ENCODE measurements at regions not wholly inside any gene's neighbourhood (a gene's known extent, or its start where the extent isn't known, plus 50 kb on each side); places are given as distances from the start of the nearest gene placed in this dataset.

GRCh38 chr5:124841829-124842712 lies 95.6 kb upstream of the ZNF608 start:
- no peak overlapping the region for H3K4me3 Mint-ChIP-seq

GRCh38 chr5:124842725-124843595 lies 96.5 kb upstream of the ZNF608 start:
- TF ChIP-seq CTCF (IDR thresholded peaks at IDR 0.05; ENCODE audit: unreplicated experiment) = no peak
- Mint-ChIP-seq H3K4me1 (peaks cover 18% of the 10 kb centered on the region), H3K36me3 (no peaks in the 10 kb centered on the region), H3K4me3 (no peak overlapping the region), H3K27me3 (ENCODE audit: low read depth) (no peaks in the 10 kb centered on the region), H3K27ac (no peak overlapping the region), H3K9me3 (no peaks in the 10 kb centered on the region)
- DNase-seq (ENCODE audit: low spot score in 2 of 2, unreplicated experiment in 2 of 2) = no peak

More at GRCh38 chr5:124841829-124842712, 95.6 kb upstream of the ZNF608 start:
- H3K4me1 Mint-ChIP-seq = peaks cover 18% of the 10 kb centered on the region
- no peaks in the 10 kb centered on the region for H3K36me3 Mint-ChIP-seq
- H3K27ac Mint-ChIP-seq = no peak overlapping the region
- no peaks in the 10 kb centered on the region for H3K9me3 Mint-ChIP-seq
- TF ChIP-seq CTCF (IDR thresholded peaks at IDR 0.05; ENCODE audit: unreplicated experiment) = no peak
- no peaks in the 10 kb centered on the region for H3K27me3 Mint-ChIP-seq (ENCODE audit: low read depth)
- DNase-seq (ENCODE audit: low spot score in 2 of 2, unreplicated experiment in 2 of 2) = no peak

GRCh38 chr5:124843596-124843899 lies 97.1 kb upstream of the ZNF608 start:
- Mint-ChIP-seq H3K27ac (no peak overlapping the region), H3K4me1 (peaks cover 15% of the 10 kb centered on the region), H3K27me3 (ENCODE audit: low read depth) (no peaks in the 10 kb centered on the region), H3K4me3 (no peak overlapping the region), H3K36me3 (no peaks in the 10 kb centered on the region), H3K9me3 (no peaks in the 10 kb centered on the region)
- TF ChIP-seq CTCF (IDR thresholded peaks at IDR 0.05; ENCODE audit: unreplicated experiment) = no peak
- no peak for DNase-seq (ENCODE audit: low spot score in 2 of 2, unreplicated experiment in 2 of 2)

GRCh38 chr5:124844371-124844920 lies 98.0 kb upstream of the ZNF608 start:
- Mint-ChIP-seq H3K36me3 (no peaks in the 10 kb centered on the region), H3K4me1 (peaks cover 9% of the 10 kb centered on the region), H3K27ac (no peak overlapping the region), H3K9me3 (no peaks in the 10 kb centered on the region), H3K4me3 (no peak overlapping the region), H3K27me3 (ENCODE audit: low read depth) (peaks cover 3% of the 10 kb centered on the region)
- TF ChIP-seq CTCF (IDR thresholded peaks at IDR 0.05; ENCODE audit: unreplicated experiment) = no peak
- no peak for DNase-seq (ENCODE audit: low spot score in 2 of 2, unreplicated experiment in 2 of 2)

- TF ChIP-seq CTCF (IDR thresholded peaks at IDR 0.05; ENCODE audit: unreplicated experiment) = no peak
- Mint-ChIP-seq H3K9me3 (peaks cover 4% of the 10 kb centered on the region), H3K36me3 (no peaks in the 10 kb centered on the region), H3K27ac (no peak overlapping the region), H3K27me3 (ENCODE audit: low read depth) (peaks cover 3% of the 10 kb centered on the region), H3K4me3 (no peak overlapping the region), H3K4me1 (no peaks in the 10 kb centered on the region)
- no peak for DNase-seq (ENCODE audit: low spot score in 2 of 2, unreplicated experiment in 2 of 2)
These were observed 101.5 kb upstream of the ZNF608 start for GRCh38 chr5:124847907-124848306.
